ENCODE measurements at regions not wholly inside any gene's neighbourhood (a gene's known extent, or its start where the extent isn't known, plus 50 kb on each side); places are given as distances from the start of the nearest gene placed in this dataset.
"Not testable (repeated sequence)": the region's sequence is repeated elsewhere in the genome, so short reads cannot be mapped to it uniquely, and the experiment has no call there.

DNA sequence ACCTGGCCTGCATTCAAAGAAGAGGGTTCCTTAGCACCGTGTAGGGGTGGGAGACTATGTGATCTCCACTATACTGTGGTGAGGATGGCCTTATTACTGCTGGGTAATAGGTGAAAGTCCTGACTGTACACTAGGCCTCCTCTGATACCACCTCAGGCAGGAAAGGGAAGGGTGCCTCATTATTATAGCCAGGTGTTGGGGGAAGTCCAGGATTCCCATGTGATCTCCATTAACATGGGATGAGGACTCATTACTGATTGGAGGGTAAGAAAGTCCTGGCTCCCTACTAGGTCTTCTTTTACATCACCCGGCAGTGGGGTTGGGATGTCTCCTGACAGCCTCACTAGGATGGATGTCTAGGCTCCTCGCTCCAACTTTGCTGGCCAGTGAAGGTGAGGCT, 252.1 kb downstream of the LRIG3 start:
- no peak for DNase-seq

- no peak for DNase-seq
These were observed 251.4 kb downstream of the LRIG3 start for GRCh38 chr12:58668871-58669270.

DNA sequence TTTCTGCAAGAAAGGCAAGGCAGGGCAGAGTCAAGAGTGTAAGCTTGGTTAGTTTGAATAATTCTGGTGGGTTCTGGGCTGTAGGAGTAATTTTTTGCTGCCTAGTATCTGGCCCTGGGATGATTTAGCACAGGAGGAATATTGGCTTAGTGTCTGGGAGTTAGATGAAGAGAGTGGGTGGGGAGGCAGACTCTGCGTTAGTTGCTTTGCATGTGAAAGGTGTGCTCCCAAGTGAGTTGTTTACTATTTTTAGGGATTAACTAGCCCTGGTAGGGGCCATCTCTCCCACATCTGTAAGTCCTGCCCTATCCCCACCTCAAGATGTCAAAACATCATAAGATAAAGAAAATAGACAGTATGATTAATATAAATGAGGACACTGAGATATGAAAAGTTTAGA, 249.7 kb downstream of the LRIG3 start:
- DNase-seq = no peak

DNA sequence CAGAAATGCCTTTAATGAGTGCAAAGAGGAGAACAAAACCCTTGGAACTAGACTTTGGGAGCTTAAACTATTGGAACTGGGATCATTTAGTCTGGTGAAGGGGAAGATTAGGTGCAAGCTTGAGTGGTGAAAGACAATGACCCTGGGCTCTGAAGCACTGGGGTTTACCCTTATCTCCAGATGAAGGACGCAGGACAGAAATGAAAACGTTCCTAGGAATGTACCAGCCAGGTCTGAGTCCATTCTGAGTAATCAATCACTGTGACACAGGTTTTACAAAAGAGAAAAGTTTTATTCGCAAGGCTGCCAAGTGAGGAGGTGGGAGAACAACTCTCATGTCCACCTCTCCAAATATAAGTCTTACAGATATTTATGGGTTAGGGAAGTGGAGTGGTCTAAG, 249.1 kb downstream of the LRIG3 start:
- no peak for DNase-seq

GRCh38 chr12:58673021-58673420, 247.3 kb downstream of the LRIG3 start:
- no peak for DNase-seq

DNA sequence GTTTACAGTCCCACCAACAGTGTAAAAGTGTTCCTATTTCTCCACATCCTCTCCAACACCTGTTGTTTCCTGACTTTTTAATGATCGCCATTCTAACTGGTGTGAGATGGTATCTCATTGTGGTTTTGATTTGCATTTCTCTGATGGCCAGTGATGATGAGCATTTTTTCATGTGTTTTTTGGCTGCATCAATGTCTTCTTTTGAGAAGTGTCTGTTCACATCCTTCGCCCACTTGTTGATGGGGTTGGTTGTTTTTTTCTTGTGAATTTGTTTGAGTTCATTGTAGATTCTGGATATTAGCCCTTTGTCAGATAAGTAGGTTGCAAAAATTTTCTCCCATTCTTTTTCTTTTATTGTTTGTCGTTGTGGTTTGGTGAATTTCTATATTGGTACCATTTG, 242.5 kb downstream of the LRIG3 start:
- DNase-seq = not testable (repeated sequence)

GRCh38 chr12:58678753-58679152, 241.6 kb downstream of the LRIG3 start:
- DNase-seq = no peak

DNA sequence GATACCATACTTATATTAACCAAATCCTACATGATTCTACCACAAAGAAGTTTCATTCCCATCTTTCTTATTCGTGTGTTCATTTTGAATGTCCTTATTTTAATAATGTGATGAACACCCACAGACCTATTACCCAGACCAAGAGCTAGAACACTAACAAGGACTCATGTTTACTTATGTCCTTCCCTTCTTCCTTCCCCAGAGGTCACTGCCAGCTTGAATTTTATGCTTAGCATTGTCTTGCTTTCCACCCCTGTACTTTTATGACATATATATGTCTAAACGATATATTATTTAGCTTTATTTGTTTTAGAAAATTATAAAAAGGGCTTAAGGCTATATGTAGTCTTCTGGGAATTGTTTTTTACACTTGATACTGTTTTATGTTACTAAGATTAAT, 238.6 kb downstream of the LRIG3 start:
- DNase-seq = no peak

- DNase-seq = no peak
These were observed 225.0 kb downstream of the LRIG3 start for GRCh38 chr12:58695263-58695662.

GRCh38 chr12:58701536-58701935, 218.8 kb downstream of the LRIG3 start:
- DNase-seq = no peak

- no peak for DNase-seq
These were observed 216.4 kb downstream of the LRIG3 start for GRCh38 chr12:58703866-58704265.

- not testable (repeated sequence) for DNase-seq
These were observed 215.5 kb downstream of the LRIG3 start for GRCh38 chr12:58704770-58705169.

GRCh38 chr12:58710901-58711300, 209.4 kb downstream of the LRIG3 start:
- no peak for DNase-seq

- no peak for DNase-seq
These were observed 208.3 kb downstream of the LRIG3 start for GRCh38 chr12:58711974-58712373.

DNA sequence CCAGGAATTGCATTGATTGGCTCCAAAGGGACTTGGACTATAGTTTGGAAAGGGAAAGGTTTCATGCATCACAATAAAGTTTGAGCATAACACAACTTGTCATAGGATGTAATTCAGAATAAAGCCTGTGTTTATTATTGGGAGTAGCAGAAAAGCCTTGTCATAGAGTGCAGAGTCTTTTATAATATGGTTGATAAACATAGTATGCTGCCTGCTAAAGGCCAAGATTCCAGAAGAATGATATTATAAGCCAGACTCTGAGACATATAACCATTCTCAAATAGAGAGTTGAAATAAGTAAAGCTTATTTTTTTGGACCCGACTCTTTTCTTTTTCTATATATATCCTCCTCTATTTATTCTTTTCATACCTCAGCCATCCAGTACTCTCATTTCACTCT, 207.3 kb downstream of the LRIG3 start:
- no peak for DNase-seq

DNA sequence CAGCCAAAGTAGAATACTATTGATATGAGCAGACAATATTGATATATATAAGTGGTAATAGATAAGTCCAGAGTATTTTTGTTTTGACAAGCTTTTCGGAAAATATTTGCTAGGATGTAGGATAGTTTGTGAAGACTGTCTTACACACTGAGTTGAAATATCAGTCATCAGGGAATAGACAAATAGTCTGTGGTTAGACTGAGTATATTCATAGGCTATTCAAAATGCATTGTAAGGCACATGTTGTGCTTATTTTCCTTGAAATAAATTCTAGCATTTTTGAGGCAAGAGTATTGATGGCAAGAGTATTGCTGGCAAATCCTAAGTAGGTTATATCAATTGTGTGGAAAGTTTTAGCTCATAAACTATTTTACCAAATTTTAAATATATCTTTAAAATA, 201.1 kb downstream of the LRIG3 start:
- no peak for DNase-seq

DNA sequence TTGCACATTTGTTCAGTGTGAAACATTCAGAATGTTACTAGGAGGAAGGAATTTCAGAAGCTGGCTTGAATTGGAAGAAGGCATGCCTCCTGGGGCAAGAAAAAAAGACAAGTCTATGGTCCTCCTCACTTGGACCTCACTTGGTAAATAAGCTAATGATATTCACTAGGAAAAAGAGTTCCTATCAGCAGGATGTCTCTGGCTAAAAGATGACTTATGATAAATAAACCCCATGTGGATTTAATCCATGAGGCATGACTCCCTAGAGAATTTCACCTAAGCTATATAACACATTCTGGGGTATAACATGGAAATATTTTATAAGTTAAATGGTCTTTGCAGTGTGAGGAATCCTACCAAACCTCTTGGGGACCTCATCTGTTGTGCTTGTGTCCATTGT, 199.9 kb downstream of the LRIG3 start:
- DNase-seq = no peak

DNA sequence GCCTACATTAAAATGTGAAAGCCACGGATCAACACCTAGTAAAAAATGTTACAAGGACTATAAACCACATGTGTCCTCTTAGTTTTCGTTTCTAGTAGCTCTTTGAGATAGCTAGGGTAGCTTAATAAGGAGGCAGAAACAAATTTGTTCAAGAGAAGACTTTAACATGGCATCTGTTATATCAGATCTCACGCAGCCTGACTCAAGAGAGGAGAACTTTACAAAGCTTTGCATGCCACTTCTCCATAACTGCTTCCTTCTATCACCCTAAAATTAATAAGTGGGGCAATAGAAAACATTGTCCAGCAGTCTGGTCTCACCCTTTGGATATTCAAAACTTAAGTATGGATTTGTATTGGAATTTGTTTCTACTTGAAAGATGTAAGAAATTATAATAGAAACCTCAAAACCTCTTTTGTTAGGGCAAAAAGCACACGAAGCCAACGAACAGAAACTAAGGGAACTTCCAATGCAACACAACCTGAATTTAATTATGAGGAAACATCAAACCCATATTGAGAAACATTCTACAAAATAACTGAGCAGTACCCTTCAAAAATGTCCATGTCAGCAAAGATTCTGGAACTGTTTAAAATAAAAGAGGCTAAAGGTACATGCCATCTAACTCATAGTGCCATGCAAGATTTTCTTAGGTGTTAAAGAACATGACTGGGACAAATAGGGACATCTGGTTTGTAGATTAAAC, 194.8 kb downstream of the LRIG3 start:
- DNase-seq = no peak

- no peak for DNase-seq
These were observed 192.8 kb downstream of the LRIG3 start for GRCh38 chr12:58727521-58727920.

- DNase-seq = no peak
These were observed 191.9 kb downstream of the LRIG3 start for GRCh38 chr12:58728397-58728796.

- no peak for DNase-seq
These were observed 189.2 kb downstream of the LRIG3 start for GRCh38 chr12:58731096-58731495.

DNA sequence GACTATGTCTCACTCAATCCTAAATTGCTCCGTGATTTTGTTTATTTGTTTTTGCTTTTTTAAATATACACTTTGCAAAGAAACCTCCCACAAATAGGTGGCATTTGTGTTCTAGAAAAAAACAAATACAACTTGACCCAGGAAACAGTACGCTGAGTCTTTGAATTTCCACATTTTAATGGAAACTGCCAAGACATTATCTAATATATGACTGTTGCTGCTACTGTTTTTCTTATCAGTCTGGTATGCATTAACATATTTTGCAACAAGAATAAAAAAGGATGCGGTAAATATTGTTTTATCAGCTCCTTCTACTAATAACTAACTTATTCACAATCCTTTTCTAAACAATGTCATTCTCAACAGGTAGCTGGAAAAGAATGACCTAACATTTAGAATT, 187.4 kb downstream of the LRIG3 start:
- DNase-seq = no peak

- no peak for DNase-seq
These were observed 179.1 kb downstream of the LRIG3 start for GRCh38 chr12:58741226-58741625.

- no peak for DNase-seq
These were observed 174.8 kb downstream of the LRIG3 start for GRCh38 chr12:58745348-58746125.

DNA sequence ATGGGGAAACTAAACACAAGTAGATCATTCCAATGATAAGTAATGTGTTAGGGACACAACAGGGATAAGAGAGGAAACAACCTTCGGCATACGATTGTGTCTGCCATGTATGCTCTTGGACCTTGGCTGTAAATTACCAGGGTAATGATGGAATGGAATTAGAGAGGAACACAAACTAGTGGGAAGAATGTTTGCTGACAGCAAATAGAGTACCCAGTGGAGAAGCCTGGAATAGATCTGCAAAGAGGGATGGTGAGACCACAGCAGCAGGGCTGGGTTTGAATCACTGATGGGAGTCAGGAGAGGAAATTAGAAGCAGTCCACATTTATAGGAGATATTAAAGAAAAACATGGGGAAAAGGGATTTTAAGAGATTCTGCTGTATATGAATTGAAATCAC, 172.8 kb downstream of the LRIG3 start:
- no peak for DNase-seq

Measured in T1000 (cell line).